HG03175 (cell line): ENCODE measurements at regions not wholly inside any gene's neighbourhood (a gene's known extent, or its start where the extent isn't known, plus 50 kb on each side); places are given as distances from the start of the nearest gene placed in this dataset.
A peak's percentile ranks its signal among the peaks of the same experiment; 100 is the strongest.

Source experiments
- ATAC-seq: cut with Tn5 transposase; IDR thresholded peaks from one replicate; pipeline ENCODE4 v1.9.1; 2021; ENCODE audit warnings: mild to moderate bottlenecking, moderate library complexity; ENCODE audit not compliant: unreplicated experiment

DNA sequence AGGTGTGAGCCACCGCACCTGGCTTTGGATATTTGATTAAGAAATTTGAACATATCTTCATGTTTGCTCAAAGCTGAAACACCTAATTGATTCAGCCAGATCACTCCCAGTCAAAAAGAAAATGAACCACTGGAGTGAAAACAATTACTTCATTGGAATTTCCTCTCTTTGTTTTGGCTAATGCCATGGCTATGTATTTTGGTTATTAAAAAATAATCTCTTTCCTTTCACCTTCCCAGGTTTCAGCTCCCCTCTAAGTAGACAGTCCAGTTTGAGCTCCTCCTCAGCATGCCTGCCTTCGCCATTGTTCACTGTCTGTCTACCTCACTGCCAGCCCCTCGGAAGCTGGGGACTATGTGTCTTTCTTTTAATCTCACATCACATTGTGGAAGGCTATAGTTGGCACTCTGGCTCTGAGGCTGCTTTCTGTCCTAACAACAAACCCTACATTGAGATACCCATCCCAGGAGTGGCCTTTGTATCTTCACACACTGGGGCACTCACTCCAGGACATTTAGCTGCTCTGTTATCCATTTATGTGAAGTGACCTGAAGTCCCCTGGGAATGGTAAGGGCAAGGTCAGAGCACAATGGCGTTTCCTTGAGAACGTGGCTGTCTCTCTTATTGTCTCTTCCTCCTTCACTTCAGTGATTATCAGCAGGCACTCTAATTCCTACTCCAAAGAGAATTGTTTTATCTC lies 764.0 kb upstream of the CITED2 start:
- no peak for ATAC-seq

DNA sequence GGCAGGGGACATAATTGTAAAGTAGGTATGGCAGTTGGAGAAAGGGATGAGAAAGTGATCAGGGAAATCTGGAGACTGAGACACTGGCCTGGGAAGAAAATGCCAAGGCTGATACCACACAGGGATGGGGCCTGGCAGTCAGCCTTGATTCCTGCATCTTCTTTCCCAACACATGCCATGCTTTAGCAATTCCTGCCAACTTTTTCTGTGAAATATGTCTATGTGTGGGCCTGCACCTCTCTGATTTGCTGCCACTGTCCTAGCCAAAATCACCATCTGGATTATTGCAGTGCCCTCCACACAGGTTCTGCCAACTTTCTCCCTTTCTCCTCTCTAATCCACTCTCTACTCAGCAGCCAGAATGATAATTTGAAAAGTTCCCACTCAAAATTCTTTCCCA lies 759.8 kb upstream of the CITED2 start:
- ATAC-seq: no peak

DNA sequence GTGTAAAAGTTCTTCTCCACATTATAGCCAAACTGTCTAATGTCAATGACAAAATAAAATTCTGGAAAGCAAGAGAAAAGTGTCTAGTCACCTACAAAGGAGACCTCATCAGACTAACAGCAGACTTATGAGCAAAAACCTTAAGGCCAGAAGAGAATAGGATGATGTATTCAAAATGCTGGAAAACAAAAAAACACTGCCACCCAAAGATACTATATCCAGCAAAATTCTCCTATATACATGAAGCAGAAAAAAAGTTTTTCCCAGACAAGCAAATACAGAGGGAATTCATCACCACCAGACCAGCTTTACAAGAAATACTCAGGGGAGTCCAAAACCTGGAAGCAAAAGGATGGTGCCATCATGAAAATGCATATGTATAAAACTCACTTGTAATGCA lies 755.6 kb upstream of the CITED2 start:
- ATAC-seq: no peak

DNA sequence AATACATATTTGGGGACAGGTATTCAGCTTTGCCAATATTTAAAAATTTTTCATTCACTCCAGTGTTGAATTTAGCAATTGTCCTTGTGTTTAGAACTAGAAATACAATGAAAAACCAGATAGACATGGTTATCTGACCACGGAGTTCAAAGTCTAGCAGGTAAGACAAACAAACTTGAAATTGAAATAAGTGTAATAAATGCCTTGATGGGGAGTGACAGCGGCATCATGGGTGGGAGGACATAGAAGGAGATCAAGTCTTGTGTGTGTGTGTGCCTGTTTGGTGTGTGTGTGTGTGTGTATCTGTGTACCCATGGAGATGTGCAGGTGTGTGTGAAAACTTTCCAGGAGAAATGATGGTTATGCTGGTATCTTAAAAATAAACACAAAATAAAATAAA lies 750.0 kb upstream of the CITED2 start:
- ATAC-seq: no peak

DNA sequence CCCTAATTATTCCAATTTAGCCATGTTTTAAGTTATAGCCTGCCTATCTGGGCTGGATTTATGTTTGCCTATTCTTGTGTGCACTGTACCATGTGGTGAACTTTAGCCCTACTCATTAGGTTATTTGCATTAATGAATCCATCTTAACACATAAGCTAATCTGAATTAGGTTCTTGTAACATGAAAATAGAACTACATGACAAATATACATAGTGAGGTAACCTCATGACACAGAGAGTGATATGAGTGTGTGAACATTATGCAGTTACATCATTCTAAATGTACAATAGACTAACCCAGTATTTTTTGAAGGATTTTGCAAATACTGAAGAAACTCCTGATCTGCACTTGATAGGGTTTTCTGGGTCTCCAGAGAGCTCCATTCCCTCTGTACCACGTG lies 733.7 kb upstream of the CITED2 start:
- ATAC-seq: no peak

GRCh38 chr6:140107216-140107615 lies 732.8 kb upstream of the CITED2 start:
- no peak for ATAC-seq

DNA sequence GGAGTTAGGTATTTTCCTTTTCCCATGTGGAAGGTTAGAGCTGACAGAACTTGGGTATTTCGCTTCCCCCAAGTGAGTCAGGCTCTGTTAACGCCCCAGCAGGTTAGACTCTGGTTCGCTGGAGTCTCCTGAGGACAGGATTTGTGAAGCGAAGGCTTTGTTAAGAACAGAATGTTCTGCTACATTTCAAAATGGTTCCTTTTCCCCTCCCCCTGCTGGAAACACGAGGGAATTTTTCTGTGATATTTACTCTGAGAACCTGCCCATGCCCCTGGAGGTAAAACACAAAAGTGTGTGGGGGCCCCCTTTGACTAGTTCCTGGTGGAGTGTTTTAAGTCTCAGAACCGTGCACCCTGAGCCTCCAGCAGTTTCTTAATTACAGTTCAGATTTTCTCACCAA lies 731.4 kb upstream of the CITED2 start:
- ATAC-seq: no peak

DNA sequence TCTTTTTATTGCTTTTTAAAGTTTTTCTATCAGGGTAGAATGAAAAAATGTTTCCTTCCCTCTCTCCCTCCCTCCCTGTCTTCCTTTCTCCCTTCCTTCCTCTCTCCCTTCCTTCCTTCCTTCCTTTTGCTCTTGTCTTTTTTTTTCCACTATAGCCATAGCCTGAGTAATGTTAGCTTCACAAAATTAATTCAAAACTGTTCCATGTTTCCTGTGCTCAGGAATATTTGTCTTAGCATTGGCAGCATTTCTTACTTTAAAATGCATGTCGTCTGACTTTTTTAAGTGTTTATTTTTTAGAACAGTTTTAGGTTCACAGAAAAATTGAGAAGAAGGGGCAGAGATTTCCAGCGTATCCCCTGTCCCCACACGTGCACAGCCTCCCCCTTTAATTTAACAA lies 730.8 kb upstream of the CITED2 start:
- ATAC-seq: no peak

GRCh38 chr6:140101818-140102217 lies 727.4 kb upstream of the CITED2 start:
- ATAC-seq: no peak

DNA sequence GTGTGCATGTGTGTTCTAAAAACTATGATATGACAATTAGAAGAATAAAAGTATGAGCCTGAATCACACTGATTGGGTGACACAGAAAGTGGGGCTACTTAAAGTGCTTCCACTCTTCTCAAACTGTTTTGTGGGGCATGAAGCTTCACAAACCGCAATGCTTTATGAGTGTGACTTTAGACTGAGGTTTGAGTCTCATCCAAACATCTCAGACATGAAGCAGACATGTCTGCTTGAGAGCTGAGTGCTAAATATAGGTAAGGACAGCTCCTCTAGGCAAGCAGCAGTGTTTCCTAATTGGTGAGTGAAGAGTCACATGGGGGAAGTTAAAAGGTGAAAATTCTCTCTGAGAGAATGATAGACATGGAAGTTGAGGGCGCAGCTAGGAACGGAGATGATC lies 726.9 kb upstream of the CITED2 start:
- ATAC-seq: peak; percentile 59

GRCh38 chr6:140095532-140095931 lies 721.1 kb upstream of the CITED2 start:
- no peak for ATAC-seq

GRCh38 chr6:140091895-140092294 lies 717.4 kb upstream of the CITED2 start:
- ATAC-seq: no peak

DNA sequence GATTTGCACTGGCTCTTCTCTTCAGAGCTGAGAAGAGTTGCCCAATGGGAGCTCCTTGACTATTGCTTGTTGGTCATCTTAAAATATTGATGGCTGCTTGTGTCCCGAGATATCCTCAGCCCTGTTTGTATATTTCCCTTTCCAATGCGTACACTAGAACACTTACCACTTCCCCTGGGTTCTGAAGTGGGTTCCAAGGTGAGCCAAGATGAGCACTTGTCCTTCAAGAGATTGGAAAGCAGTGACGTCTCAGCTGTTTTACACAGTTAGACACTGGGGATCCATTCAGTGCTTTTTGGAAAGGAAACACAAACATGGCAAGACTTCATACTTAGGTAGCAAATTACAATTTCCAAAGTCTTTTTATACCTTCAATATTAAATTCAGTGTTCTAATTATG lies 716.4 kb upstream of the CITED2 start:
- ATAC-seq: no peak

GRCh38 chr6:140083375-140083774 lies 708.9 kb upstream of the CITED2 start:
- no peak for ATAC-seq

GRCh38 chr6:140082867-140083297 lies 708.4 kb upstream of the CITED2 start:
- ATAC-seq: no peak

GRCh38 chr6:140079328-140079727 lies 704.9 kb upstream of the CITED2 start:
- no peak for ATAC-seq

DNA sequence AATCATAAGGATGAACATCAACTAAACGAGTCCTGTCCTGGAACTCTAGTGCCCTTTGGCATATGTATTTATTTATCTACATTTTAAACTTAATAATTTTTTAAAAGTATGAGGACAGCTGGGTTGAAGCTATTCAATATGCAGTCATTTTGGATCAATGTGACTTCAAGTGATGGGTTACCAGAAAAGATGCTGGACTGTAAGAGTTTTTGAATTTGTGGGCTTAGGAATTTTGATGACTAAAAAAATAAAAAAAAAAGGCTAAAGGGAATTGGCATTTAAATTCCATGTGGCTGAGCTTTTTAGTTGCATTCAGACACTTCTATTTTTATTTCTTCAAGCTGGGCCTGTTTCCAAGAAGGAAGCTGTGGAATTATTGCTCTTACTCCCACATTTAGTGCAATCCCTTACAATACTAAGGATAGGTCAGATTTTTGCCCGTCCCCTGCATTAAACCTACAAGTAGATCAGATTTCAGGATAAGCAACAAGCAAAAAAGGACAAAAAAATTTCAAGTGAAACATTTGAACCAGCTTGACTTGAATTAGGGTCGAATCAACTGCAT lies 704.2 kb upstream of the CITED2 start:
- no peak for ATAC-seq

DNA sequence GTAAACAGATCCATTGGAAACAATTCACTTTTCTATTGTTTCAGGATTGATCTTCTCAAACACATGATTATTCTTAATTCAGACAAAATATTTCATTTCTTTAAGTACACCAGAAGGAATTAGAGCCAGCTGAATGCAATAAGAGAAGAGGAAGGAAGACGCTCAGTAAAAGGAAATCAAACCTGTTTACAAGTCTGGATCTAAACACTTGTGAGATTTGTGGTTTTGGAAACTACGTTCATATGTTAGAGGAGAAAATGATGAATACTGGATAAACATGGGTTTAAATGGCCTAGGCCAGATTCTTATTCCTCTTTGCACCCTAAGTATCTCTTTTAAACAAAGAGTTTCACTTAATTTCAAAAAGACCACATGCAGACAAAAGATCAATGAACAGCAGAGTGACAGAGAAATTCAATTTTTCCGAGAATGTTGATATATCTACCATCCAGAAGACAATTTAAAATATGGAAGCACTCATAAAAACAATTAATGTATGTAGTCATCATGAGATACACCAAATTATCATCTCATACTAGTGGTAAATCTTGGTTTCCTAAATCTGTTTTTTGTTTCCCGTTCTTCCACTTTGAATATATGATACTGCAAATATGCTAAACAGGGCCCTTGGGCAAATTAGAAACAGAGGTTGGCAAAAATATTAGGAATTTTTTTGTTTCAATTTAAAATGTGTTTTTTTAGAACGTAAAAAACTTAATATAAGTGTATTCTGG lies 703.5 kb upstream of the CITED2 start:
- no peak for ATAC-seq

GRCh38 chr6:140076105-140076504 lies 701.7 kb upstream of the CITED2 start:
- ATAC-seq: no peak

- no peak for ATAC-seq
Measured at GRCh38 chr6:140073456-140073855, 699.0 kb upstream of the CITED2 start.

GRCh38 chr6:140071601-140072062 lies 697.2 kb upstream of the CITED2 start:
- no peak for ATAC-seq

DNA sequence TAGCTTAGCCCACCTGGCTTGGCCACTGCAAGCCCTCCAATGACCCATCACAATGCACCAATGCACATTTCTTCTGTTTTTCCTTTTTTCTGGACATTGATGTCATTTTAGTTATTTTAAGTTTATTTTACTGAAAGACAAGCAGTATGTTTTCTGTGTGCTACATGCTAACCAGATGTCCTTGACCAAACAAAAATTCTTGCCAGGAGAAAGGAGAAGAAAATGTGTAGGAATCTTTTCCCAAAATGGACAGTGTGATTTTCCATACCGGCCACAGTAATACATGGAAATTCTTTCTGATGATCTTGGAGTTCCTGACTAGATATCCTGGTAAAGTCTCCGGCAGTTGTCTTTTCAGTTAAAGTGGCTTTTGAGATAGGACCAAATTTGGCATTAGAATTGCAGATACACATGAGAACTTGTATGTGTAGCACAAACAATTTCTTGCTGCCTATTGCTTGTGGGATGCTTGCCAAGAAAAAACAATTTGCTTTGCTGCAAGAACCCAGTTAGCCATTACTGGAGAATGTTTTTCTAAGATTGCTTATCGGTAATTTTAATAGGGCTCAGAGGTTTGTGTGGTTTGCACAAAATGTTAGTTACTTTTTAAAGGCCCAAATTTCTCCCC lies 696.5 kb upstream of the CITED2 start:
- no peak for ATAC-seq
